Suprapubic skin (tissue), 4 donors: ENCODE measurements at regions not wholly inside any gene's neighbourhood (a gene's known extent, or its start where the extent isn't known, plus 50 kb on each side); places are given as distances from the start of the nearest gene placed in this dataset.
"Not testable (repeated sequence)": the region's sequence is repeated elsewhere in the genome, so short reads cannot be mapped to it uniquely, and the experiment has no call there.

Source experiments
- DNase-seq, 2 donors: peaks; one replicate each; pipeline ENCODE4 v3.0.0-alpha.2; 2019; ENCODE audit warnings: low spot score in 2 of 2
- H3K27ac ChIP-seq: fragments of 200-600 bp; sonication (generic); one replicate; pipeline ENCODE4 v1.5.1; 2019
- H3K27me3 ChIP-seq: fragments of 200-600 bp; sonication (generic); one replicate; pipeline ENCODE4 v1.5.1; 2019
- H3K36me3 ChIP-seq: fragments of 200-600 bp; sonication (generic); one replicate; pipeline ENCODE4 v1.5.1; 2019
- H3K4me1 ChIP-seq: fragments of 200-600 bp; sonication (generic); one replicate; pipeline ENCODE4 v1.5.1; 2019
- H3K4me3 ChIP-seq: fragments of 200-600 bp; sonication (generic); one replicate; pipeline ENCODE4 v1.5.1; 2019; ENCODE audit warnings: mild to moderate bottlenecking
- H3K9me3 ChIP-seq: fragments of 200-600 bp; sonication (generic); one replicate; pipeline ENCODE4 v1.5.1; 2019
- EP300 ChIP-seq: sonication (generic); formaldehyde crosslinking; IDR thresholded peaks from one replicate; pipeline ENCODE4 v1.6.1; 2017; ENCODE audit warnings: antibody characterized with exemption
- POLR2A ChIP-seq, 2 donors: fragments of 450-650 bp; IDR thresholded peaks; one replicate each; pipeline ENCODE4 v1.6.1; 2017; ENCODE audit warnings: antibody characterized with exemption in 2 of 2, mild to moderate bottlenecking in 2 of 2, moderate library complexity in 2 of 2
- POLR2AphosphoS5 ChIP-seq, 3 donors: sonication (generic); formaldehyde crosslinking; IDR thresholded peaks; one replicate each; pipeline ENCODE4 v1.6.1; 2017; ENCODE audit warnings: antibody characterized with exemption in 3 of 3
- WGBS: methylation state at CpG from one replicate; pipeline ENCODE4 v1.1.5; 2018; 5-methylcytosine and 5-hydroxymethylcytosine counted together
- TF ChIP-seq, protein P1 (sequence below), 2 donors: fragments of 200-600 bp in 1 of 2; fragments of 450-650 bp in 1 of 2; sonication (generic) in 1 of 2; IDR thresholded peaks; one replicate each; pipeline ENCODE4 v1.5.1; 2016 to 2019; ENCODE audit warnings: antibody characterized with exemption in 2 of 2, mild to moderate bottlenecking in 1 of 2, moderate library complexity in 1 of 2

DNA sequence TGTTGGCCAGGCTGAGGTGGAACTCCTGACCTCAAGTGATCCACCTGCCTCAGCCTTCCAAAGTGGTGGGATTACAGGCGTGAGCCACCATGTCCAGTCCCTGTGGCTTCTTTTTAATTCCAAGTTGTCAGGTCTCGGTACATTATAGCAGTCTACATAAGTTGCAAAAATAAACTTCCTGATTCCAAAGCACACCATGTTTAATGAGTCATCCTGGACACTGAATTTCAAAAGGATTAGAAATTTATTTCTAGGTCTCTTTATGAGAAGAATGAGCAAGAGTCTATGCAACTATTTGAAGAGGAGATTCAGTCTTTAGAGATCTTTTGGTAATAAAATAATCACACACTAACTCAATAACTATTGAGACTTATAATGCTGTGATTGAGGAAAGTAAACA is 63.9 kb upstream of the MCHR2 start:
- Histone ChIP-seq H3K4me3 (no peak overlapping the region), H3K27me3 (no peaks in the 10 kb centered on the region), H3K9me3 (no peaks in the 10 kb centered on the region), H3K27ac (no peak overlapping the region), H3K36me3 (no peaks in the 10 kb centered on the region), H3K4me1 (no peaks in the 10 kb centered on the region)
- TF ChIP-seq, protein P1, sequence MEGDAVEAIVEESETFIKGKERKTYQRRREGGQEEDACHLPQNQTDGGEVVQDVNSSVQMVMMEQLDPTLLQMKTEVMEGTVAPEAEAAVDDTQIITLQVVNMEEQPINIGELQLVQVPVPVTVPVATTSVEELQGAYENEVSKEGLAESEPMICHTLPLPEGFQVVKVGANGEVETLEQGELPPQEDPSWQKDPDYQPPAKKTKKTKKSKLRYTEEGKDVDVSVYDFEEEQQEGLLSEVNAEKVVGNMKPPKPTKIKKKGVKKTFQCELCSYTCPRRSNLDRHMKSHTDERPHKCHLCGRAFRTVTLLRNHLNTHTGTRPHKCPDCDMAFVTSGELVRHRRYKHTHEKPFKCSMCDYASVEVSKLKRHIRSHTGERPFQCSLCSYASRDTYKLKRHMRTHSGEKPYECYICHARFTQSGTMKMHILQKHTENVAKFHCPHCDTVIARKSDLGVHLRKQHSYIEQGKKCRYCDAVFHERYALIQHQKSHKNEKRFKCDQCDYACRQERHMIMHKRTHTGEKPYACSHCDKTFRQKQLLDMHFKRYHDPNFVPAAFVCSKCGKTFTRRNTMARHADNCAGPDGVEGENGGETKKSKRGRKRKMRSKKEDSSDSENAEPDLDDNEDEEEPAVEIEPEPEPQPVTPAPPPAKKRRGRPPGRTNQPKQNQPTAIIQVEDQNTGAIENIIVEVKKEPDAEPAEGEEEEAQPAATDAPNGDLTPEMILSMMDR (IDR thresholded peaks at IDR 0.05): no peak
- TF ChIP-seq POLR2AphosphoS5 (IDR thresholded peaks at IDR 0.05): no peak
- no peak for TF ChIP-seq EP300
- TF ChIP-seq POLR2A (IDR thresholded peaks at IDR 0.05): no peak
- WGBS: 83% methylated on average over 2 of the region's 2 CpGs
- no peak for DNase-seq

DNA sequence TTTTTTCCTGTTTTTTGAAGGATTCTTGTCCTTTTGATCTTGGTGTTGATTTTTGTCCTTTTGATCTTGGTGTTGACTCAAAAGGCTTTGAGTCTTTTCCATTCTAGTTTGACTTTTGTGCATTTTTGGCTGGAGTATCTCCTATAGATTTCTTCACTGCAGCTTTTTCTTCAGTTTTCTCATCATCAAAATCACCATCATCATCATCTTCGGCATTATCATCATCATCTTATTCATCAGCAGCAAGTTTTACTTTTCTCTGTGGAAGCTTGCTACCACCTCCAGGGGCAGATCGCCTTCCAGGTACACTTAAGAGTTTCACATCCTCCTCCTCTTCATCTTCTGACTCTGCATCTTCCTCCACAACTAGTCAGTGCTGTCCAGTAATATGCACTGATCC is 56.5 kb upstream of the MCHR2 start:
- 81% methylated on average over 2 of the region's 2 CpGs for WGBS
- Histone ChIP-seq H3K36me3 (no peaks in the 10 kb centered on the region), H3K9me3 (no peaks in the 10 kb centered on the region), H3K4me3 (no peak overlapping the region), H3K27me3 (no peaks in the 10 kb centered on the region), H3K27ac (no peak overlapping the region), H3K4me1 (no peaks in the 10 kb centered on the region)
- no peak for DNase-seq
- no peak for TF ChIP-seq EP300
- TF ChIP-seq POLR2AphosphoS5 (IDR thresholded peaks at IDR 0.05): no peak
- no peak for TF ChIP-seq POLR2A (IDR thresholded peaks at IDR 0.05)
- TF ChIP-seq, protein P1 (IDR thresholded peaks at IDR 0.05): no peak

DNA sequence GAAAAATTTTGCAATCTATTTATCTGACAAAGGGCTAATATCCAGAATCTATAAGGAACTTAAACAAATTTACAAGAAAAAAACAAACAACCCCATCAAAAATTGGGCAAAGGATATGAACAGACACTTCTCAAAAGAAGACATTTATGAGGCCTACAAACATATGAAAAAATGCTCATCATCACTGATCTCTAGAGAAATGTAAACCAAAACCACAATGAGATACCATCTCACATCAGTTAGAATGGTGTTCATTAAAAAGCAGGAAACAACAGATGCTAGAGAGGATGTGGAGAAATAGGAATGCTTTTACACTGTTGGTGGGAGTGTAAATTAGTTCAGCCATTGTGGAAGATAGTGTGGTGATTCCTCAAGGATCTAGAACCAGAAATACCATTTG is 49.9 kb upstream of the MCHR2 start:
- H3K4me3 ChIP-seq, H3K9me3 ChIP-seq, H3K4me1 ChIP-seq, DNase-seq, H3K36me3 ChIP-seq, H3K27ac ChIP-seq, H3K27me3 ChIP-seq: not testable (repeated sequence)
